Central memory CD8-positive, alpha-beta T cell (primary cell): ENCODE measurements at regions not wholly inside any gene's neighbourhood (a gene's known extent, or its start where the extent isn't known, plus 50 kb on each side); places are given as distances from the start of the nearest gene placed in this dataset.
"Not testable (repeated sequence)": the region's sequence is repeated elsewhere in the genome, so short reads cannot be mapped to it uniquely, and the experiment has no call there.

Source experiments
- ATAC-seq: fragments of 150-1000 bp; cut with Tn5 transposase; replicated peaks from 2 replicates; pipeline ENCODE4 v1.10.0; 2022; ENCODE audit warnings: mild to moderate bottlenecking, moderate FRiP score, moderate number of reproducible peaks; ENCODE audit not compliant: poor library complexity, severe bottlenecking; ENCODE audit errors: extremely low read depth
- DNase-seq, 2 donors: peaks; one replicate each; pipeline ENCODE4 v3.0.0; 2021; ENCODE audit warnings: low spot score in 2 of 2
- H3K27ac Mint-ChIP-seq: one replicate; pipeline ENCODE4 v1.8.0; 2022; ENCODE audit warnings: low read depth, mild to moderate bottlenecking, moderate library complexity, mixed read lengths
- H3K27me3 Mint-ChIP-seq: one replicate; pipeline ENCODE4 v1.8.0; 2022; ENCODE audit warnings: mixed read lengths
- H3K36me3 Mint-ChIP-seq: one replicate; pipeline ENCODE4 v1.8.0; 2022; ENCODE audit warnings: mild to moderate bottlenecking, moderate library complexity, mixed read lengths; ENCODE audit not compliant: insufficient read depth
- H3K4me1 Mint-ChIP-seq: one replicate; pipeline ENCODE4 v1.8.0; 2022; ENCODE audit warnings: mixed read lengths
- H3K4me3 Mint-ChIP-seq: one replicate; pipeline ENCODE4 v1.8.0; 2022; ENCODE audit warnings: mild to moderate bottlenecking, moderate library complexity, mixed read lengths
- H3K9me3 Mint-ChIP-seq: one replicate; pipeline ENCODE4 v1.8.0; 2022; ENCODE audit warnings: mixed read lengths

- not testable (repeated sequence) for H3K27ac Mint-ChIP-seq, H3K27me3 Mint-ChIP-seq, H3K4me3 Mint-ChIP-seq, H3K9me3 Mint-ChIP-seq, H3K4me1 Mint-ChIP-seq, H3K36me3 Mint-ChIP-seq, DNase-seq
- ATAC-seq: peak; percentile 28
Observed at GRCh38 chr4:189630913-189631567, 309.6 kb upstream of the FRG1 start.

- H3K27ac Mint-ChIP-seq: not testable (repeated sequence)
Observed at GRCh38 chr4:189631568-189631916, 309.1 kb upstream of the FRG1 start.

GRCh38 chr4:189650436-189650835 is 290.2 kb upstream of the FRG1 start:
- ATAC-seq, H3K4me1 Mint-ChIP-seq, H3K4me3 Mint-ChIP-seq, H3K27me3 Mint-ChIP-seq, H3K27ac Mint-ChIP-seq, H3K36me3 Mint-ChIP-seq, DNase-seq, H3K9me3 Mint-ChIP-seq: not testable (repeated sequence)

More at GRCh38 chr4:189631568-189631916, 309.1 kb upstream of the FRG1 start:
- not testable (repeated sequence) for H3K4me3 Mint-ChIP-seq, H3K9me3 Mint-ChIP-seq, H3K27me3 Mint-ChIP-seq, DNase-seq, ATAC-seq, H3K4me1 Mint-ChIP-seq, H3K36me3 Mint-ChIP-seq

GRCh38 chr4:189653130-189653653 is 287.5 kb upstream of the FRG1 start:
- H3K9me3 Mint-ChIP-seq: peaks cover 10% of the 10 kb centered on the region
- not testable (repeated sequence) for H3K4me1 Mint-ChIP-seq, H3K27me3 Mint-ChIP-seq, ATAC-seq, H3K27ac Mint-ChIP-seq, DNase-seq, H3K36me3 Mint-ChIP-seq, H3K4me3 Mint-ChIP-seq

- ATAC-seq, H3K36me3 Mint-ChIP-seq, DNase-seq, H3K4me3 Mint-ChIP-seq, H3K4me1 Mint-ChIP-seq, H3K27ac Mint-ChIP-seq, H3K27me3 Mint-ChIP-seq: not testable (repeated sequence)
- peaks cover 10% of the 10 kb centered on the region for H3K9me3 Mint-ChIP-seq
Observed at GRCh38 chr4:189653983-189654382, 286.7 kb upstream of the FRG1 start.

GRCh38 chr4:189654396-189654795 is 286.3 kb upstream of the FRG1 start:
- H3K4me3 Mint-ChIP-seq, H3K4me1 Mint-ChIP-seq, ATAC-seq, H3K27me3 Mint-ChIP-seq, H3K27ac Mint-ChIP-seq, DNase-seq, H3K36me3 Mint-ChIP-seq: not testable (repeated sequence)
- peaks cover 10% of the 10 kb centered on the region for H3K9me3 Mint-ChIP-seq

- not testable (repeated sequence) for H3K27me3 Mint-ChIP-seq, H3K4me1 Mint-ChIP-seq, H3K9me3 Mint-ChIP-seq, DNase-seq, ATAC-seq, H3K4me3 Mint-ChIP-seq, H3K27ac Mint-ChIP-seq, H3K36me3 Mint-ChIP-seq
Observed at GRCh38 chr4:189655817-189656216, 284.9 kb upstream of the FRG1 start.

- Mint-ChIP-seq H3K4me3 (no peak overlapping the region), H3K9me3 (peaks cover 5% of the 10 kb centered on the region), H3K27me3 (no peaks in the 10 kb centered on the region), H3K27ac (no peak overlapping the region), H3K4me1 (no peaks in the 10 kb centered on the region), H3K36me3 (no peaks in the 10 kb centered on the region)
- ATAC-seq: no peak
- no peak for DNase-seq
Observed at GRCh38 chr4:189656641-189657040, 284.0 kb upstream of the FRG1 start.

GRCh38 chr4:189658259-189658658 is 282.4 kb upstream of the FRG1 start:
- H3K27me3 Mint-ChIP-seq, ATAC-seq, H3K36me3 Mint-ChIP-seq, H3K4me3 Mint-ChIP-seq, DNase-seq, H3K9me3 Mint-ChIP-seq, H3K27ac Mint-ChIP-seq, H3K4me1 Mint-ChIP-seq: not testable (repeated sequence)

GRCh38 chr4:189658831-189659230 is 281.8 kb upstream of the FRG1 start:
- not testable (repeated sequence) for H3K4me1 Mint-ChIP-seq, H3K9me3 Mint-ChIP-seq, H3K27ac Mint-ChIP-seq, DNase-seq, ATAC-seq, H3K36me3 Mint-ChIP-seq, H3K4me3 Mint-ChIP-seq, H3K27me3 Mint-ChIP-seq

- DNase-seq (no peak), ATAC-seq (no peak)
- no peaks in the 10 kb centered on the region for H3K27me3 Mint-ChIP-seq
- H3K4me1 Mint-ChIP-seq: no peaks in the 10 kb centered on the region
- no peak overlapping the region for H3K4me3 Mint-ChIP-seq
- H3K9me3 Mint-ChIP-seq: peaks cover 5% of the 10 kb centered on the region
- H3K27ac Mint-ChIP-seq: no peak overlapping the region
- H3K36me3 Mint-ChIP-seq: no peaks in the 10 kb centered on the region
Observed at GRCh38 chr4:189659287-189659686, 281.4 kb upstream of the FRG1 start.

- no peak for ATAC-seq
- Mint-ChIP-seq H3K27me3 (no peaks in the 10 kb centered on the region), H3K27ac (no peak overlapping the region), H3K4me3 (no peak overlapping the region), H3K4me1 (no peaks in the 10 kb centered on the region), H3K36me3 (no peaks in the 10 kb centered on the region), H3K9me3 (peaks cover 5% of the 10 kb centered on the region)
- no peak for DNase-seq
Observed at GRCh38 chr4:189660722-189661360, 279.8 kb upstream of the FRG1 start.

GRCh38 chr4:189664693-189665250 is 275.9 kb upstream of the FRG1 start:
- H3K9me3 Mint-ChIP-seq: no peaks in the 10 kb centered on the region
- DNase-seq (no peak), ATAC-seq (no peak)
- no peaks in the 10 kb centered on the region for H3K4me1 Mint-ChIP-seq
- no peak overlapping the region for H3K4me3 Mint-ChIP-seq
- H3K36me3 Mint-ChIP-seq: no peaks in the 10 kb centered on the region
- H3K27ac Mint-ChIP-seq: no peak overlapping the region
- H3K27me3 Mint-ChIP-seq: no peaks in the 10 kb centered on the region
